Mesendoderm (in vitro differentiated cells): ENCODE measurements at regions not wholly inside any gene's neighbourhood (a gene's known extent, or its start where the extent isn't known, plus 50 kb on each side); places are given as distances from the start of the nearest gene placed in this dataset.
"Not testable (repeated sequence)": the region's sequence is repeated elsewhere in the genome, so short reads cannot be mapped to it uniquely, and the experiment has no call there.

Experiments
- DNase-seq: peaks from one replicate; pipeline ENCODE4 v3.0.0; 2013
- H2AK5ac ChIP-seq: 2 replicates; pipeline ENCODE4 v1.6.1; 2013; ENCODE audit warnings: low read length, inconsistent platforms
- H2BK120ac ChIP-seq: 2 replicates; pipeline ENCODE4 v1.6.1; 2013; ENCODE audit warnings: low read depth, mild to moderate bottlenecking, low read length, moderate library complexity, mixed read lengths
- H2BK15ac ChIP-seq: replicated peaks from 2 replicates; pipeline ENCODE4 v1.6.1; 2013; ENCODE audit warnings: low read depth, mild to moderate bottlenecking, moderate library complexity
- H2BK5ac ChIP-seq: 2 replicates; pipeline ENCODE4 v1.6.1; 2013; ENCODE audit warnings: low read length, inconsistent platforms
- H3K18ac ChIP-seq: 2 replicates; pipeline ENCODE4 v1.6.1; 2013; ENCODE audit warnings: mild to moderate bottlenecking, low read length, mixed read lengths
- H3K23ac ChIP-seq: one replicate; pipeline ENCODE4 v1.6.1; 2013; ENCODE audit warnings: low read length
- H3K27ac ChIP-seq: 2 replicates; pipeline ENCODE4 v1.5.1; 2013; ENCODE audit warnings: low read depth, mild to moderate bottlenecking, inconsistent platforms, low read length, moderate library complexity
- H3K27me3 ChIP-seq: 2 replicates; pipeline ENCODE4 v1.6.1; 2013; ENCODE audit warnings: low read length, control low read depth, mild to moderate bottlenecking, inconsistent platforms; ENCODE audit not compliant: insufficient read depth, poor library complexity
- H3K36me3 ChIP-seq: 2 replicates; pipeline ENCODE4 v1.6.1; 2013; ENCODE audit warnings: low read length, inconsistent platforms; ENCODE audit not compliant: control insufficient read depth, insufficient read depth
- H3K4ac ChIP-seq: one replicate; pipeline ENCODE4 v1.6.1; 2013; ENCODE audit warnings: low read depth, mild to moderate bottlenecking, low read length, moderate library complexity
- H3K4me1 ChIP-seq: 2 replicates; pipeline ENCODE4 v1.6.1; 2013; ENCODE audit warnings: low read depth, low read length, inconsistent platforms; ENCODE audit not compliant: control insufficient read depth
- H3K4me2 ChIP-seq: 2 replicates; pipeline ENCODE4 v1.6.1; 2013; ENCODE audit warnings: low read length
- H3K4me3 ChIP-seq: 2 replicates; pipeline ENCODE4 v1.5.1; 2013; ENCODE audit warnings: mild to moderate bottlenecking, low read length
- H3K56ac ChIP-seq: one replicate; pipeline ENCODE4 v1.6.1; 2013; ENCODE audit warnings: low read length
- H3K79me1 ChIP-seq: 2 replicates; pipeline ENCODE4 v1.6.1; 2013; ENCODE audit warnings: low read length, inconsistent platforms
- H3K79me2 ChIP-seq: 2 replicates; pipeline ENCODE4 v1.6.1; 2013; ENCODE audit warnings: mild to moderate bottlenecking, low read length; ENCODE audit not compliant: control insufficient read depth, insufficient read depth
- H3K9ac ChIP-seq: 2 replicates; pipeline ENCODE4 v1.6.1; 2013; ENCODE audit warnings: low read length, inconsistent platforms
- H4K5ac ChIP-seq: one replicate; pipeline ENCODE4 v1.6.1; 2013; ENCODE audit warnings: low read length
- H4K8ac ChIP-seq: one replicate; pipeline ENCODE4 v1.6.1; 2013; ENCODE audit warnings: low read depth, mild to moderate bottlenecking, control low read depth, low read length, moderate library complexity
- WGBS: extraction: QIAGEN DNeasy Blood & Tissue Kit; methylation state at CpG from one replicate; pipeline ENCODE4 v1.1.7; 2013; ENCODE audit warnings: low lambda C conversion rate, missing lambda C conversion rate; ENCODE audit not compliant: insufficient coverage; ENCODE audit errors: extremely low coverage; 5-methylcytosine and 5-hydroxymethylcytosine counted together

DNA sequence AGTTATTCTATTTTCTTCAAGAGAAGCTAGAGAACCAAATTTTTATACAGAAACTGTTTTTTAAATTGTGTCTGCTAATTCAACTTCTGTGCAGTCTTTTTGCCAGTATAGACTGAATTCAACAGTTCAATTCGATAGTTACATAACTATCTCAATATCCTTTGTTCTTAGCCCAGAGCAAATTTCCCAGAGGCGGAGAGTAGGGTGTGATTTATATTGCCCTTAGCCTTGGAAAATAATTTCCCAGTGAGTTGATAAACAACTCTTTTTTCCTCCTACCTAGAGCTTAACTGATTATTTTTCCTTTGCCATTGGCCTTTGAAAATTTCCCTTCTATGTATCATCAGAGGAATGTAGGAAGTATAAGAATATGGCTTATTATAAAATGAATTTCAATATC lies 420.5 kb downstream of the NSUN3 start:
- Histone ChIP-seq H2BK5ac (no peak overlapping the region), H3K4me2 (no peak overlapping the region), H3K36me3 (no peaks in the 10 kb centered on the region), H3K4me1 (no peaks in the 10 kb centered on the region), H3K4me3 (no peak overlapping the region), H3K4ac (no peak overlapping the region), H3K27me3 (no peaks in the 10 kb centered on the region), H2BK15ac (no peak overlapping the region), H3K79me1 (no peaks in the 10 kb centered on the region), H3K79me2 (no peaks in the 10 kb centered on the region), H2AK5ac (no peak overlapping the region), H2BK120ac (no peak overlapping the region), H4K8ac (no peak overlapping the region), H3K56ac (no peak overlapping the region), H3K27ac (no peak overlapping the region), H4K5ac (no peak overlapping the region), H3K18ac (no peak overlapping the region), H3K23ac (no peak overlapping the region), H3K9ac (no peak overlapping the region)
- no peak for DNase-seq
- no CpG with 5 or more reads among the region's 2 CpGs for WGBS

- no peak overlapping the region for H3K56ac ChIP-seq
- H3K9ac ChIP-seq = no peak overlapping the region
- H3K23ac ChIP-seq = no peak overlapping the region
- no peaks in the 10 kb centered on the region for H3K27me3 ChIP-seq
- H2AK5ac ChIP-seq = no peak overlapping the region
- H4K8ac ChIP-seq = no peak overlapping the region
- H3K4me3 ChIP-seq = no peak overlapping the region
- H3K18ac ChIP-seq = no peak overlapping the region
- no peaks in the 10 kb centered on the region for H3K36me3 ChIP-seq
- no peaks in the 10 kb centered on the region for H3K79me2 ChIP-seq
- no peak overlapping the region for H4K5ac ChIP-seq
- no peaks in the 10 kb centered on the region for H3K4me1 ChIP-seq
- DNase-seq = no peak
- no peak overlapping the region for H2BK120ac ChIP-seq
- H3K4me2 ChIP-seq = no peak overlapping the region
- no peak overlapping the region for H3K27ac ChIP-seq
- no peak overlapping the region for H3K4ac ChIP-seq
- no peak overlapping the region for H2BK5ac ChIP-seq
- H2BK15ac ChIP-seq = no peak overlapping the region
- no peaks in the 10 kb centered on the region for H3K79me1 ChIP-seq
These were observed 432.1 kb downstream of the NSUN3 start for GRCh38 chr3:94494992-94495391.

DNA sequence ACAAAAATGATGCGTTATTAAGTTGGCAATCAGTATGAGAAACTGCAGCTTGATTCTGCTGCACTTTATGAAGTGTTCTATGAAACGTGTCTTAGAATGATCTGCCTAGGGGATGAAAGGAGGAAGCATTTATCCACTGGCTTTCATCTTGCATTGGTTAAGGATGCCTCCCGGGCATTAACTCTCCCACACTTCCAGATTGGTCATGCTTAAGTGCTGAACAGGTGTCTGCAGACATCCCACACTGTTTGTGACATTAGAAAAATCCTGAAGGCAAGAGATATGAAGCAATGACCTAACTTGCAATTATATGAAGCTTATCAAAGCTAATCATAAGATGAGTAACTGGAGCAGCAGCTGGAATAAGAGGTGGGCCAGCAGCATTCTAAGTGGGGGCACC lies 437.3 kb downstream of the NSUN3 start:
- H2BK120ac ChIP-seq = no peak overlapping the region
- no peak overlapping the region for H3K4me2 ChIP-seq
- H3K9ac ChIP-seq = no peak overlapping the region
- no peaks in the 10 kb centered on the region for H3K79me1 ChIP-seq
- H3K56ac ChIP-seq = no peak overlapping the region
- H3K4me3 ChIP-seq = no peak overlapping the region
- no peak overlapping the region for H3K18ac ChIP-seq
- H2BK5ac ChIP-seq = no peak overlapping the region
- no peak overlapping the region for H4K5ac ChIP-seq
- no peak overlapping the region for H2AK5ac ChIP-seq
- no peaks in the 10 kb centered on the region for H3K27me3 ChIP-seq
- H3K27ac ChIP-seq = no peak overlapping the region
- DNase-seq = no peak
- no peaks in the 10 kb centered on the region for H3K79me2 ChIP-seq
- H3K23ac ChIP-seq = no peak overlapping the region
- H3K4me1 ChIP-seq = no peaks in the 10 kb centered on the region
- H4K8ac ChIP-seq = no peak overlapping the region
- H3K36me3 ChIP-seq = no peaks in the 10 kb centered on the region
- H3K4ac ChIP-seq = no peak overlapping the region
- no CpG with 5 or more reads among the region's 3 CpGs for WGBS
- no peak overlapping the region for H2BK15ac ChIP-seq

DNA sequence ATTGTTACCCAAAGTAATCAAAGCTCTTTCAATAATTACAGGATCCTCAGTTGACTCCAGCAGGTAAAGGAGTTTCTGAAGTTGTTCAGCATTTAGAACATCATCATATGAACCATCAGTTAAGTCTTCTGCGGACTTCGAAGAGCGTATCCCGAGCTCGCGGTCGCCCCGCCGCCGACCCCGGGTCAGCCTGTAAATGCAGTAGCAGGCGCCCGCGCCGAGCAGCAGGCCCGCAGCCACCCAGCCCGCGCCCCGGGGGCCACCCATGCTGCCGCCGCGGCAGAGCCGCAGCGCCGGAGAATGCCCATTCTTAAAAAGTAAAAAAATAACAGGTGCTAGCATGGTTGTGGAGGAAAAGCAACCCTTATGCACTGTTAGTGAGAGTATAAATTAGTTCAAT lies 444.5 kb downstream of the NSUN3 start:
- not testable (repeated sequence) for H3K56ac ChIP-seq, H3K27me3 ChIP-seq, H3K4ac ChIP-seq, H3K23ac ChIP-seq, H3K18ac ChIP-seq, H3K36me3 ChIP-seq, H3K79me1 ChIP-seq, H2BK15ac ChIP-seq, H4K8ac ChIP-seq, H2BK120ac ChIP-seq, H3K79me2 ChIP-seq, H2BK5ac ChIP-seq, H3K4me3 ChIP-seq, H3K27ac ChIP-seq, H2AK5ac ChIP-seq, H4K5ac ChIP-seq, H3K9ac ChIP-seq, H3K4me1 ChIP-seq, H3K4me2 ChIP-seq, DNase-seq
- no CpG with 5 or more reads among the region's 25 CpGs for whole genome bisulfite sequencing

GRCh38 chr3:94512876-94513275 lies 450.0 kb downstream of the NSUN3 start:
- Histone ChIP-seq H3K36me3 (no peaks in the 10 kb centered on the region), H4K5ac (no peak overlapping the region), H3K4me1 (peaks cover 2% of the 10 kb centered on the region), H3K27ac (no peak overlapping the region), H3K23ac (no peak overlapping the region), H3K4ac (no peak overlapping the region), H3K4me3 (no peak overlapping the region), H2AK5ac (no peak overlapping the region), H3K79me2 (no peaks in the 10 kb centered on the region), H3K56ac (no peak overlapping the region), H2BK120ac (no peak overlapping the region), H3K79me1 (no peaks in the 10 kb centered on the region), H4K8ac (no peak overlapping the region), H3K27me3 (no peaks in the 10 kb centered on the region), H3K4me2 (no peak overlapping the region), H2BK5ac (no peak overlapping the region), H3K9ac (no peak overlapping the region), H3K18ac (no peak overlapping the region), H2BK15ac (no peak overlapping the region)
- peak; percentile 8 for DNase-seq
- no CpG with 5 or more reads among the region's 3 CpGs for WGBS

DNA sequence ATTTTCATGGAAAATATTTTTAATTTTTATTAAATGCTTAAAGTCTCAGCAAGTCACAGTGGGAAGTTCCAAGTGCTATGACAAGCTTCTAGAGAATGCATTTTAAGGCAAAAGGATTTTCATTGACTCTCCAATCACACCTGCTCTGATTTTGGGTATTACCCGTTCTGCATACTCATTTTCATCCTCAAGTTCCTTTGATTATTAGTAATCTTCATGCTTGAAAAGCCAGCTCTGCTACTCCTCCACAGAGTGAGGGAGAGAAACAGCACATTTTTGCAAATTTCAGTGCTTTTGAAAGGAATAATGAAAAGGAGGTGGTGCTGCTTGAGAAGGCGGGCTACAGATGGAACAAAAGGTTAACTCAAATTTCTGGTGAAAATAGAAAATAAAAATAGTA lies 450.7 kb downstream of the NSUN3 start:
- no peak overlapping the region for H3K4me3 ChIP-seq
- WGBS = no CpG with 5 or more reads among the region's 2 CpGs
- H2BK15ac ChIP-seq = no peak overlapping the region

More for the DNA sequence above, 450.7 kb downstream of the NSUN3 start:
- Histone ChIP-seq H2BK5ac (no peak overlapping the region), H3K9ac (no peak overlapping the region), H3K4me2 (no peak overlapping the region), H3K79me1 (no peaks in the 10 kb centered on the region), H3K36me3 (no peaks in the 10 kb centered on the region), H3K27ac (no peak overlapping the region), H3K18ac (no peak overlapping the region), H3K4ac (no peak overlapping the region), H2AK5ac (no peak overlapping the region), H2BK120ac (no peak overlapping the region), H3K23ac (no peak overlapping the region), H4K8ac (no peak overlapping the region), H3K27me3 (no peaks in the 10 kb centered on the region), H3K56ac (no peak overlapping the region), H3K79me2 (no peaks in the 10 kb centered on the region), H3K4me1 (peaks cover 2% of the 10 kb centered on the region), H4K5ac (no peak overlapping the region)
- no peak for DNase-seq
